Left lung (tissue), 4 donors: ENCODE measurements at regions not wholly inside any gene's neighbourhood (a gene's known extent, or its start where the extent isn't known, plus 50 kb on each side); places are given as distances from the start of the nearest gene placed in this dataset.

Experiments
- ATAC-seq: fragments of 200-7000 bp; cut with Tn5 transposase; one replicate; pipeline ENCODE4 v1.9.1; 2020; ENCODE audit warnings: moderate library complexity
- DNase-seq, 4 donors: peaks; one replicate each; pipeline ENCODE4 v3.0.0-alpha.2; 2013 to 2020
- H3K27ac ChIP-seq, 2 donors: fragments of 200-600 bp; sonication (generic) in 1 of 2; one replicate each; pipeline versions ENCODE4 v1.5.0 to v1.8.0; 2020 to 2021
- H3K27me3 ChIP-seq, 2 donors: fragments of 200-600 bp; sonication (generic) in 1 of 2; one replicate each; pipeline versions ENCODE4 v1.5.0 to v1.8.0; 2020 to 2021
- H3K36me3 ChIP-seq, 2 donors: fragments of 200-600 bp; sonication (generic) in 1 of 2; one replicate each; pipeline versions ENCODE4 v1.5.0 to v1.8.0; 2020 to 2021
- H3K4me1 ChIP-seq, 2 donors: fragments of 200-600 bp; one replicate each; pipeline ENCODE4 v1.8.0; 2021
- H3K4me3 ChIP-seq, 2 donors: fragments of 200-600 bp; sonication (generic) in 1 of 2; one replicate each; pipeline versions ENCODE4 v1.5.0 to v1.8.0; 2020 to 2021; ENCODE audit warnings: mild to moderate bottlenecking in 1 of 2
- H3K9me3 ChIP-seq, 2 donors: fragments of 200-600 bp; sonication (generic) in 1 of 2; one replicate each; pipeline versions ENCODE4 v1.5.0 to v1.8.0; 2020 to 2021
- intact Hi-C, 2 donors: fragments of 100-400 bp; cut with DNase I; formaldehyde crosslinking; loops; one replicate each; pipeline versions ENCODE4 v1.11.2 to v1.14.2; 2022
- TF ChIP-seq, protein P1 (sequence below), 2 donors: fragments of 200-600 bp; sonication (generic) in 1 of 2; IDR thresholded peaks; one replicate each; pipeline versions ENCODE4 v1.5.0 to v1.8.0; 2021; ENCODE audit warnings: antibody characterized with exemption in 2 of 2
- donor health status: DM: no; HTN: yes; CAD: no.
- donor health status: DM: no; HTN: no; CAD: no.

DNA sequence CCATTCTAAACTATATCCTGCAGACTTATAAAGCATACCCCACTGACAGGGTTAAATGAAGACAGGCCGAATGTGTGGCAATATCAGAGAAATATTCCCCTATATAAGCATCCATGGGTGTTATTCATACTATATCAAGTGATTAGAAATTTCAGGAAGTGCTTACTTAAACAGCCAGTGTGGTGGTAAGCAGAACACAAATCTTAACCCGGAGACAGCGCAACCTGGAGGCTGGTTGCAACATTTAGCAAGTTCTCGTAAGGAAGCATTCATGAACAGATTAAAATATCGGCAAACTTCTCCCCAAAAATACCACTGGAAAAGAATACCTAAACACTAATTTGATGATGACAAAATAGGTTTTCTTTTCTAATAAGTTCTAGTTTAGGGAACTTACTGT, 261.2 kb downstream of the CBLL2 start:
- TF ChIP-seq, protein P1, sequence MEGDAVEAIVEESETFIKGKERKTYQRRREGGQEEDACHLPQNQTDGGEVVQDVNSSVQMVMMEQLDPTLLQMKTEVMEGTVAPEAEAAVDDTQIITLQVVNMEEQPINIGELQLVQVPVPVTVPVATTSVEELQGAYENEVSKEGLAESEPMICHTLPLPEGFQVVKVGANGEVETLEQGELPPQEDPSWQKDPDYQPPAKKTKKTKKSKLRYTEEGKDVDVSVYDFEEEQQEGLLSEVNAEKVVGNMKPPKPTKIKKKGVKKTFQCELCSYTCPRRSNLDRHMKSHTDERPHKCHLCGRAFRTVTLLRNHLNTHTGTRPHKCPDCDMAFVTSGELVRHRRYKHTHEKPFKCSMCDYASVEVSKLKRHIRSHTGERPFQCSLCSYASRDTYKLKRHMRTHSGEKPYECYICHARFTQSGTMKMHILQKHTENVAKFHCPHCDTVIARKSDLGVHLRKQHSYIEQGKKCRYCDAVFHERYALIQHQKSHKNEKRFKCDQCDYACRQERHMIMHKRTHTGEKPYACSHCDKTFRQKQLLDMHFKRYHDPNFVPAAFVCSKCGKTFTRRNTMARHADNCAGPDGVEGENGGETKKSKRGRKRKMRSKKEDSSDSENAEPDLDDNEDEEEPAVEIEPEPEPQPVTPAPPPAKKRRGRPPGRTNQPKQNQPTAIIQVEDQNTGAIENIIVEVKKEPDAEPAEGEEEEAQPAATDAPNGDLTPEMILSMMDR (IDR thresholded peaks at IDR 0.05) = no peak
- ATAC-seq = no peak
- Histone ChIP-seq H3K27ac (no peak overlapping the region), H3K27me3 (no peaks in the 10 kb centered on the region), H3K4me3 (no peak overlapping the region), H3K4me1 (no peaks in the 10 kb centered on the region), H3K9me3 (no peaks in the 10 kb centered on the region), H3K36me3 (no peaks in the 10 kb centered on the region)
- intact Hi-C loops = no loop called here
- no peak for DNase-seq

DNA sequence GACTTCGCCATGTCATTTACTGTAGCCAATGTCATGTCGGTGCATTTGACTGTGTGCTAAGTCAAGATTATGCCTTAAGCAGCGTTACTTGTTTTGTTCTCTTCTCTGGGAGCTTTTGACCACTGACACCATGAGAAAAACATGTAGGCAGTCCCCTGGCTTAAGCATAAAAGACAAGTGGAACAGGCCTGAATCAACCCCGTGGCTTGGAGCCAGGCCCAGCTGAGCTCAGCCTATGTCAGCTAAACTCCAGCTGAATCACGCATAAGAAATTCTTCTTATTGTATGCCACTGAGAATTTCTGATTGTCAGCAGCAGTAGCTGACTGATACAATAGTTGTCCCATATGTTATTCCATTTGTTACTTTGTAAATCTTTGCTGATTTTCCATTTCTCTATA, 261.9 kb downstream of the CBLL2 start:
- no peaks in the 10 kb centered on the region for H3K4me1 ChIP-seq
- H3K4me3 ChIP-seq = no peak overlapping the region
- DNase-seq = no peak
- TF ChIP-seq, protein P1 (IDR thresholded peaks at IDR 0.05) = no peak
- H3K36me3 ChIP-seq = no peaks in the 10 kb centered on the region
- H3K9me3 ChIP-seq = no peaks in the 10 kb centered on the region
- no peak overlapping the region for H3K27ac ChIP-seq
- intact Hi-C loops = no loop called here
- H3K27me3 ChIP-seq = no peaks in the 10 kb centered on the region
- ATAC-seq = no peak

DNA sequence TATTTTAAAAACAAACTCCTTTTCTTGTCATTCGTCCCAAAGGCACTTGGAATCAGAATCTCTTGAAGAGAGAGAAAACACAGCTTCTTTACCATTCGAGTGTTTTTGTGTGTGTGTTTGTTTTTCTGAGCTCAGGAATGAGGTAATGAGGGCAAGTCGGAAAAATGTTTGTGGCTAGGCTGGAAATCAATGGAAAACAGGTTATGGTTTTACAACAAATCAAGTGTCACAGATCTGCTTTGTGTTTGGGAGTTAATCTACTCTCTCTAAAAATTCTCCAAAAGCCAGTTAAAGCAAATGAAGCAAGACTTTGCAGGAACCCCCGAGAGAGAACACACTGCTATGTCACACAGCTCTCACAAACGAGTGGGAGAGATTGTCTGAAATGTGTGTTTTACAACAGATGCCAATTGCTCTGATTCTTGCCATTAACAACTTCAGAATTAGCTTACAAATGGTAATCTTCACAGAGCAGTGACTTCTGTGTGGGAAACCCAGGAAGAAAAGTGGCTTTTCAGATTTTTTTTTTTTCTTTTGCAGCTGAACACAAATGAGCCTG, 264.1 kb downstream of the CBLL2 start:
- no peak overlapping the region for H3K27ac ChIP-seq
- no peaks in the 10 kb centered on the region for H3K36me3 ChIP-seq
- no peaks in the 10 kb centered on the region for H3K4me1 ChIP-seq
- intact Hi-C loops = no loop called here
- no peak overlapping the region for H3K4me3 ChIP-seq
- TF ChIP-seq, protein P1 (IDR thresholded peaks at IDR 0.05) = no peak
- no peaks in the 10 kb centered on the region for H3K9me3 ChIP-seq
- DNase-seq (no peak), ATAC-seq (no peak)
- H3K27me3 ChIP-seq = no peaks in the 10 kb centered on the region

DNA sequence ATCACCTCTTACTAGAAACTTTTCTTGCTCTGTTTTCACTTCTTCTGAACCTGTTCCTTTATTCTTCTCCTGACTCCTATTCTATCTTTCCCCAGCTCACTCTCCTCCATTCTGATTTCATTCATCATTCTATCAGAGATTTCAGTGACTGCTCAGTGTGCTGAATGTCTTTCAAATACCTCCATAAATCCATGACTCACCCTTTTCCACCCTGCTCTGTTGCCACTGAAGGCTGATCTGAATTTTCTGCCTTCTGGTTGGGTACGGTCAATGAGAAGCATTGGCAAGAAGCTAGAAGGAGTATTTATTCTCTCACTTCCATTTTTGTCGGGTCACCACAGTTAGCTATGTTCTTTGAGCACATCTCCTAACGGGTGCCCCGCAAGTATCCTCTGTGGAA, 265.9 kb downstream of the CBLL2 start:
- Histone ChIP-seq H3K4me3 (no peak overlapping the region), H3K27me3 (no peaks in the 10 kb centered on the region), H3K4me1 (no peaks in the 10 kb centered on the region), H3K36me3 (no peaks in the 10 kb centered on the region), H3K9me3 (no peaks in the 10 kb centered on the region), H3K27ac (no peak overlapping the region)
- TF ChIP-seq, protein P1 (IDR thresholded peaks at IDR 0.05) = no peak
- intact Hi-C loops = no loop called here
- DNase-seq (no peak), ATAC-seq (no peak)

DNA sequence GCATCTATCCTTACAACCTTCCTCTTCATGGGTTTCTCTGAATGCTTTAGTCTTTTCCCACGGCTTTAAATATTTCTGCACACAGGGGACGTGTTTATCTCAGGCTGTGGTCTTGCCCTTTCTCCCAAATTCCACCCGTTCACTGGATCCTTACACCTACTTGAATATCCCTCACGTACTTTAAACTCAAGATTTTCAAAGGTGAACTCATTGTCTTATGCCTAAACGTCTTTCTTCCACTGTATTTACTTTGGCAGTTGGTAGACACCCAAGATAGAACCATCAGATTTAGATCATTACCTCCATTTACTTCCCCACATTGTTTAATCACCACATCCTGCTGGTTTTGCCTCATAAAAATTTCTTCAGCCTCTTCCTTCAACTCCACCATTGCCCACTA, 269.2 kb downstream of the CBLL2 start:
- TF ChIP-seq, protein P1 (IDR thresholded peaks at IDR 0.05) = no peak
- intact Hi-C loops = no loop called here
- Histone ChIP-seq H3K36me3 (no peaks in the 10 kb centered on the region), H3K4me3 (no peak overlapping the region), H3K27ac (no peak overlapping the region), H3K9me3 (no peaks in the 10 kb centered on the region), H3K27me3 (no peaks in the 10 kb centered on the region), H3K4me1 (no peaks in the 10 kb centered on the region)
- ATAC-seq (no peak), DNase-seq (no peak)
